ENCODE measurements at regions not wholly inside any gene's neighbourhood (a gene's known extent, or its start where the extent isn't known, plus 50 kb on each side); places are given as distances from the start of the nearest gene placed in this dataset.

- DNase-seq = no peak
- peaks cover 2% of the 10 kb centered on the region for H3K9me3 Mint-ChIP-seq (ENCODE audit: insufficient read depth)
- H3K4me1 Mint-ChIP-seq = no peaks in the 10 kb centered on the region
- H3K4me3 Mint-ChIP-seq = no peak overlapping the region
- no peak for ATAC-seq (ENCODE audit: low read depth)
- no peak overlapping the region for H3K4me2 ChIP-seq (replicated peaks; ENCODE audit: low read depth, low read length, poor library complexity, severe bottlenecking)
- POLR2A ChIA-PET = no interaction called here
- no peak overlapping the region for H2AFZ ChIP-seq (ENCODE audit: insufficient read depth, low read depth, low read length, poor library complexity, severe bottlenecking)
- no peak overlapping the region for H3K4me3 ChIP-seq (ENCODE audit: control extremely low read depth in 1 of 5, extremely low read depth in 1 of 5, insufficient read depth in 1 of 5, low read depth in 2 of 5, low read length in 4 of 5)
- WGBS (ENCODE audit: insufficient coverage) = 68% methylated on average over 4 of the region's 6 CpGs
- no peaks in the 10 kb centered on the region for H3K79me2 ChIP-seq (ENCODE audit: control insufficient read depth, insufficient read depth, low read length)
- H3K27me3 Mint-ChIP-seq = no peaks in the 10 kb centered on the region
- no peak overlapping the region for H3K9ac ChIP-seq (ENCODE audit: low read length)
- H3K9me3 ChIP-seq (ENCODE audit: control extremely low read depth in 1 of 3, control insufficient read depth in 2 of 3, insufficient read depth in 1 of 3, low read length in 2 of 3) = peaks cover 0 to 12% (median 0%) of the 10 kb centered on the region in 3 donors
- no peak overlapping the region for H3K27ac Mint-ChIP-seq
- no peaks in the 10 kb centered on the region for H3K27me3 ChIP-seq (replicated peaks in 1 of 4; ENCODE audit: control extremely low read depth in 1 of 4, control insufficient read depth in 3 of 4, insufficient read depth in 4 of 4, low read length in 3 of 4)
- H3K4me1 ChIP-seq (ENCODE audit: control insufficient read depth in 2 of 2, insufficient read depth in 2 of 2, low read length in 2 of 2) = no peaks in the 10 kb centered on the region
- H3K27ac ChIP-seq (ENCODE audit: low read length in 2 of 2) = no peak overlapping the region
- no peaks in the 10 kb centered on the region for H3K36me3 ChIP-seq (replicated peaks in 1 of 2; ENCODE audit: control extremely low read depth in 1 of 2, control insufficient read depth in 1 of 2, extremely low read depth in 1 of 2, insufficient read depth in 2 of 2, low read length in 1 of 2)
- CTCF ChIA-PET = no interaction called here
- intact Hi-C loops (cut with micrococcal nuclease) = no loop called here
- H4K20me1 ChIP-seq (ENCODE audit: control insufficient read depth, insufficient read depth, low read length, poor library complexity, severe bottlenecking) = no peaks in the 10 kb centered on the region
- no peak for TF ChIP-seq CTCF (IDR thresholded peaks at IDR 0.05)
- no peak for TF ChIP-seq EZH2 (IDR thresholded peaks at IDR 0.05; ENCODE audit: borderline replicate concordance, insufficient read depth, low read depth, low read length, poor library complexity, severe bottlenecking)
Observed at GRCh38 chr5:7087719-7088297, 308.1 kb upstream of the ADCY2 start.

GRCh38 chr5:7088849-7089248 lies 307.1 kb upstream of the ADCY2 start:
- Mint-ChIP-seq H3K27me3 (no peaks in the 10 kb centered on the region), H3K4me3 (no peak overlapping the region)

More at GRCh38 chr5:7088849-7089248, 307.1 kb upstream of the ADCY2 start:
- Histone ChIP-seq H3K9ac (ENCODE audit: low read length) (no peak overlapping the region), H3K79me2 (ENCODE audit: control insufficient read depth, insufficient read depth, low read length) (no peaks in the 10 kb centered on the region), H3K4me3 (ENCODE audit: control extremely low read depth in 1 of 5, extremely low read depth in 1 of 5, insufficient read depth in 1 of 5, low read depth in 2 of 5, low read length in 4 of 5) (no peak overlapping the region), H4K20me1 (ENCODE audit: control insufficient read depth, insufficient read depth, low read length, poor library complexity, severe bottlenecking) (no peaks in the 10 kb centered on the region), H3K4me2 (replicated peaks; ENCODE audit: low read depth, low read length, poor library complexity, severe bottlenecking) (no peak overlapping the region), H3K9me3 (ENCODE audit: control extremely low read depth in 1 of 3, control insufficient read depth in 2 of 3, insufficient read depth in 1 of 3, low read length in 2 of 3) (peaks cover 0 to 14% (median 0%) of the 10 kb centered on the region in 3 donors), H3K36me3 (replicated peaks in 1 of 2; ENCODE audit: control extremely low read depth in 1 of 2, control insufficient read depth in 1 of 2, extremely low read depth in 1 of 2, insufficient read depth in 2 of 2, low read length in 1 of 2) (no peaks in the 10 kb centered on the region), H2AFZ (ENCODE audit: insufficient read depth, low read depth, low read length, poor library complexity, severe bottlenecking) (no peak overlapping the region), H3K4me1 (ENCODE audit: control insufficient read depth in 2 of 2, insufficient read depth in 2 of 2, low read length in 2 of 2) (no peaks in the 10 kb centered on the region), H3K27ac (ENCODE audit: low read length in 2 of 2) (no peak overlapping the region), H3K27me3 (replicated peaks in 1 of 4; ENCODE audit: control extremely low read depth in 1 of 4, control insufficient read depth in 3 of 4, insufficient read depth in 4 of 4, low read length in 3 of 4) (no peaks in the 10 kb centered on the region)
- DNase-seq = no peak
- POLR2A ChIA-PET = no interaction called here
- CTCF ChIA-PET = no interaction called here
- no peak for ATAC-seq (ENCODE audit: low read depth)
- peaks cover 2% of the 10 kb centered on the region for H3K9me3 Mint-ChIP-seq (ENCODE audit: insufficient read depth)
- H3K27ac Mint-ChIP-seq = no peak overlapping the region
- no peak for TF ChIP-seq EZH2 (IDR thresholded peaks at IDR 0.05; ENCODE audit: borderline replicate concordance, insufficient read depth, low read depth, low read length, poor library complexity, severe bottlenecking)
- no peak for TF ChIP-seq CTCF (IDR thresholded peaks at IDR 0.05)
- WGBS (ENCODE audit: insufficient coverage) = no CpG with 5 or more reads among the region's 3 CpGs
- intact Hi-C loops (cut with micrococcal nuclease) = no loop called here
- no peaks in the 10 kb centered on the region for H3K4me1 Mint-ChIP-seq
